GM21786 (cell line): ENCODE measurements at regions not wholly inside any gene's neighbourhood (a gene's known extent, or its start where the extent isn't known, plus 50 kb on each side); places are given as distances from the start of the nearest gene placed in this dataset.

Source experiments
- ATAC-seq: cut with Tn5 transposase; IDR thresholded peaks from one replicate; pipeline ENCODE4 v1.9.1; 2021; ENCODE audit not compliant: unreplicated experiment

- ATAC-seq = no peak
These were observed 50.5 kb upstream of the ADGRG2 start for GRCh38 chrX:19172741-19173140.

- no peak for ATAC-seq
These were observed 52.2 kb upstream of the ADGRG2 start for GRCh38 chrX:19174401-19175025.

GRCh38 chrX:19176901-19177630 is 54.8 kb upstream of the ADGRG2 start:
- ATAC-seq = no peak

GRCh38 chrX:19177721-19178120 is 55.5 kb upstream of the ADGRG2 start:
- no peak for ATAC-seq

GRCh38 chrX:19178402-19178801 is 56.1 kb upstream of the ADGRG2 start:
- no peak for ATAC-seq

GRCh38 chrX:19179389-19179788 is 57.1 kb upstream of the ADGRG2 start:
- ATAC-seq = no peak

GRCh38 chrX:19181345-19181744 is 59.1 kb upstream of the ADGRG2 start:
- ATAC-seq = no peak

GRCh38 chrX:19182785-19183184 is 60.5 kb upstream of the ADGRG2 start:
- no peak for ATAC-seq

GRCh38 chrX:19183761-19184477 is 61.7 kb upstream of the ADGRG2 start:
- ATAC-seq = no peak

GRCh38 chrX:19188566-19188965 is 66.3 kb upstream of the ADGRG2 start:
- no peak for ATAC-seq

- no peak for ATAC-seq
These were observed 68.6 kb upstream of the ADGRG2 start for GRCh38 chrX:19190902-19191301.

GRCh38 chrX:19193565-19193964 is 71.3 kb upstream of the ADGRG2 start:
- no peak for ATAC-seq

- peak; percentile 52 for ATAC-seq
These were observed 72.3 kb upstream of the ADGRG2 start for GRCh38 chrX:19194285-19195242.

- ATAC-seq = no peak
These were observed 73.0 kb upstream of the ADGRG2 start for GRCh38 chrX:19195243-19195610.

- no peak for ATAC-seq
These were observed 76.2 kb upstream of the ADGRG2 start for GRCh38 chrX:19198473-19198872.

GRCh38 chrX:19202171-19202570 is 79.9 kb upstream of the ADGRG2 start:
- ATAC-seq = no peak

GRCh38 chrX:19204636-19205035 is 82.4 kb upstream of the ADGRG2 start:
- no peak for ATAC-seq

- ATAC-seq = peak; percentile 70
These were observed 89.8 kb upstream of the ADGRG2 start for GRCh38 chrX:19212037-19212436.

GRCh38 chrX:19213610-19214152 is 91.4 kb upstream of the ADGRG2 start:
- no peak for ATAC-seq

- no peak for ATAC-seq
These were observed 92.0 kb upstream of the ADGRG2 start for GRCh38 chrX:19214311-19214710.

- no peak for ATAC-seq
These were observed 103.6 kb upstream of the ADGRG2 start for GRCh38 chrX:19225909-19226308.
